ENCODE measurements at regions not wholly inside any gene's neighbourhood (a gene's known extent, or its start where the extent isn't known, plus 50 kb on each side); places are given as distances from the start of the nearest gene placed in this dataset.

- DNase-seq, result no peak
Measured at GRCh38 chr12:39240587-39240986, 202.3 kb downstream of the KIF21A start.

- DNase-seq, result no peak
Measured at GRCh38 chr12:39239490-39240486, 203.1 kb downstream of the KIF21A start.

DNA sequence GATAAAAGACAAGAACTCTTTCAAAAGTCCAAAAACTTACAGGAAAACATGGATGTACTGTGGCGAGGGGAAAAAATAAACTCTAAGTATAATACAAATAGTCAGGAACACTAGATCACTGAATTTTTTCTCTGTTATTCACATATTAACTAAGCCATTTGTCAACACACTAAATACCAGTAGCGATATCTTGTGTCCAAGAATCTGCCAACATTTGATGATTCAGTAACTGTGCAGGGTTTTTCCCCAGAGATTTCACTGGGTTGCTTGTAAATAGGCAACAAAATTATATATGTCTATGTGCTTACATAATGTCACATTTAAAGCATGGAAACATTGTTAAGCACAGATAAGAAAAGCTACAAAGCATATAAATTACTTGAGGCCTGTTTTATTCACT, 205.9 kb downstream of the KIF21A start:
- DNase-seq, result no peak

- no peak for DNase-seq
Measured at GRCh38 chr12:39235990-39236767, 206.7 kb downstream of the KIF21A start.

DNA sequence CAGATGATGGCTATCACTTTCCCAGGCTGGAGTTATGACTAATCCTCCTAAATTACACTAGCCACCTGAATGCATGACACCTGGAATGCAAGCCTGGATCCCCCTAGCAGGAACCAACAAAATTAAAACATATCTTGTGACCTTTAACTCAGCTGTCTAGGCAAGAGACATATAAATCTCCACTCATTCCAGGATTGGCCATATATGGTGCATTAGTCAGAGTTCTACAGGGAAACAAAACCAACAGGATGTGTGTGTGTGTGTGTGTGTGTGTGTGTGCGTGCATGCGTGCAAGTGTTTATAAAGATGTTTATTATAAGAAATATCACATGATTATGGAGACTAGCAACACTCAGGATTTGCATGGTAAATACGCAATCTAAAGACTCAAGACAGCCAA, 212.8 kb downstream of the KIF21A start:
- no peak for DNase-seq

- no peak for DNase-seq
Measured at GRCh38 chr12:39227218-39227617, 215.7 kb downstream of the KIF21A start.

- no peak for DNase-seq
Measured at GRCh38 chr12:39224971-39225370, 217.9 kb downstream of the KIF21A start.

GRCh38 chr12:39205969-39206368, 237.0 kb downstream of the KIF21A start:
- DNase-seq, result no peak

DNA sequence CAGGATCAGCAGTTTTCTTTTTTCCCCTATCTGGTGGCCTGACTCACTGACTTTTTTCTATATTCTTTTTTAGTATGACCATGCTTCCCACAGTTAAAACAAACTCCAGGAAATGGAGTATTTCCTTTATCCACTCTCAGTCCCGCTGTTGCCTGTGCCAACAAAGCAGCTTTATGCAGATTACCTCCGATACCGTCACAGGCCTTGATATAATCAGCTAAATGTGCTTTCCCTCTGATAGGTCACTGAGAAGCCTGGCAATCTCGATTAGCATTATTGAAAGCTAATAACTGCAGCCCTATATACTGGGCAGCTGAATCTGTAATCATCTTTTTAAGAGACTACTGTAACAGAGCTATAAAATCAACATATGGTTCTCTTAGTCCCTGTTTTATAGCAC, 243.6 kb downstream of the KIF21A start:
- no peak for DNase-seq

DNA sequence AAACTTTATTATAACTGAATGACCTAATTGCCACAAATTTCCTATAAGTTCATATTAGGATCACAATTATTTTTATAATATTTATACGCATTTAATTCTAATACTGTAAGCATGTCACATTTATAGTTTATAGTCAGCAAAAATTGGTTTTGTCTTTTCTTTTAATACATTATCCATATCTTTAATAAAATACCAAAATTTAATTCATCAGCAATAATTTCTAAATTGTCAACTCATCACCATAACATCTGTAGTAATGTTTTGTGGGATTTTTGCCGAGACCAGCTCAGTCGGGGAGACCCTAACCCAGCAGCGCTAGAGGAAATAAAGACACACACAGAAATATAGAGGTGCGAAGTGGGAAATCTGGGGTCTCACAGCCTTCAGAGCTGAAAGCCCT, 254.2 kb downstream of the KIF21A start:
- DNase-seq, result no peak

- no peak for DNase-seq
Measured at GRCh38 chr12:39186744-39187143, 256.2 kb downstream of the KIF21A start.

DNA sequence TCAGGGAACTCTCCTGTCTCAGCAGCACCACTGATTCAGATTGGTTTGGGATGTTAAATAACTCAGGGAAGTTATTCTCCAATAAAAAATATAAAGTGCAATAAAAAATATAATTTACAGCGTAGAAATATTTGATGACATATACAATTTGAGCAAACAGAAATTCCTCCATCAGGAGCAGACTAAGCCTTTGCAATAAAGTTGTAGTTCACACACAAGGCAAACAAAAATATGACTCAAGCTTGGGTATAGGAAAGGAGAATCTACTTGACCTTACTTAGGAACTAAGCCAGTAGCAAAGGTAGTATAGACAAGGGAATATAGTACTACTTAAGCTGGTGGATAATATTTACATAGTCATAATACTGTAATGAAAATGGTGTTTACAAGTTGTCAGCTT, 264.1 kb downstream of the KIF21A start:
- no peak for DNase-seq

DNA sequence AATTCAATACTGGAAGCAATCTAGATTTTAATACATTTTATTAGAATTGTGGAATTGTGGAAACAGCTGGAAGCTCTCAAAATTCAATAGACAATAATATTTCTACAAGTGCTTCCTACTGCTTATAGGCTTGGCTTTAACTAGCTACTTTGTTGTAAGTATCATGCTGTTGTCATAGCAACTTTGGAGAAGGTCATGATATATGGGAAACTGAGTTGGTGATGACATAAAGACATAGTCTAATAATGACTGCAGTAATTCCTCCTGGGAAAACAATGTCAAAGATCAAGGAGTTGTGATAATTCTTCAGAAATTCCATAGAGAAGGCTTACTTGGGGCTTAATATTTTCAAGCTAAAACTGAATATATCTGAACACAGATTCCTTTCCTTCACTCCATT, 266.6 kb downstream of the KIF21A start:
- no peak for DNase-seq

DNA sequence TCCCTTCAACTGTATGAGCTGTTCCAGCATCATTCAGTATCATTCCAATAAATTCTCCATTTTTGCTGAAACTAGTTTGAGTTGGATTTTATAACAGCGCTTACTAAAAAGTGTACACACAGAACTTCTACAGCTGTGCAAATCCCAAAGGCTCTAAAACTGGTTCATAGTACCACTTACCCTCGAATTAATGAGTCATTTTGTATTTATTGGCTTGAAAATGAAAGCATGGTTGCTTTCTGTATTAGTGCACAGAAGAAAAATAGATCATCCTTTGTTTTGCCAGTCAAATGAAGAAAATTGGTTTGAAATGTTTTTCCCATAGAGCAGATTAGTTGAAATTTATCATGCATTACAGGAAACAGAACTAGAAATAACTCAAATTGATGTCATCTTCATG, 268.3 kb upstream of the CPNE8 start:
- no peak for DNase-seq

GRCh38 chr12:39165338-39165737, 259.9 kb upstream of the CPNE8 start:
- DNase-seq, result no peak

DNA sequence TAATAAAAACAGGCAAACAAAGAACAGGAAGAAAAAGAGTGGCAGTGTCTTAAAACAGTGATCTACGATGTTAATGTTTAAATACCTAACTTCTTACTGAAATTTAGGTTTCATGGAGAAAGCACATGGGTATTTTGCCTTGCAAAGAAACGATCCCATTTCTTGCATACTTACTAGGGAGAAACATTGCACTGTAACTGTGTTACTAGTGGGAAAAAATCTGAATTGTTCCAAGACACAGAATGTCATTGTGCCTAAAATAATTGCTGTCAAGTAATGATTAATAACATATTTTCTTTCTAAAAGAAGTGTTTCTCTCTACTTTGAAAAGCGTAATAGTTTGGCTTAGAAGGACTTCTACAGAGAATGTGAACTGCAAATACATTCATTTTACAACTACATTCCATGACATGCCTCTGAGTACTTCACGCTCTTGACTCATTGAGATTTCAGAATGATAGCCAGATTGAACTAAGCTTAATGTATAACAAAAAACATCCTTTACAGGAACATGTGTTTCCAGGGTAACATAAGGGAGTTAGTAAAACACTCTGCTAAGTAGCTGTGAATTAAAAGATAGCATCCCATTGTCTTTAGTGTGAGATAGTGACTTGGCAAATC, 256.2 kb upstream of the CPNE8 start:
- no peak for DNase-seq

GRCh38 chr12:39157696-39158342, 252.4 kb upstream of the CPNE8 start:
- DNase-seq, result no peak

DNA sequence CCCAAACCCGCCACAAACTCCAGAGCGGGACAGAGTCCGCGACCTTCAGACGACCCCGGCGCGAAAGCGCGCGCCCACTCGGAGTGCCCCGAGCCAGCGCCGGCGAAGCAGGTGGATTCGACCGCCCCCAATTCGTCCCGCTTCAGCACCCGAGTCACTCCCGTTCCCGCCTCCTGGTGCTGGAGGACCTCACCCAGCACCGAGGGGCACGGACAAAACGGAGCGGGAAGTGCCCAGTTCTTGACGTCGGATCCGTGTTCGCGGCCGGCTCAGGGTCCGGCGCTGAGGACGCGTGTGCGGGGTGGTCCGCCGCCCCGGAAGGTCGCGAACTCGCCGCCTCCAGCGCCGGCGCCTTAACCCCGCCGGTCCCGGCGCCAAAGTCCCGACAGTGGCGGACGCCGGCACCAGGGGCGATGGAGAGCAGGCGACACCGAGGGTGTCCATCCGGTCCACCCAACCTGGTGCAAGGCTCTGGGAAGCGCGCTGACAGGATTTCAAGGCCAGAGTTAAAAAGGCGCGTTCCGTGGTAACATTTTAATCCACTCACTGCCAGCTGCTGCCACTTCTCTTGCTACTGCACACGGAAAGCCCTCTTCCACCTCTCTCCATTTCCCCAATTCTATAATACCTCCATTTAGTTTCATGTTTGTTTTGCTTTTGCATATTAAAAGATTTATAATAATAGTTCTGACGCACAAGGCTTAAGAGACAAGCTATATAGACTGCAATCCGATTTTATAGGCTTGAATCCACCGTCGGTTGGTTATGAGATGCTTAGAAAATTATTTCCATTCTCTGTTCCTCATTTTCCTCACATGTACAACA, 240.0 kb upstream of the CPNE8 start:
- DNase-seq, result peak; percentile 64

GRCh38 chr12:39144613-39145061, 239.2 kb upstream of the CPNE8 start:
- DNase-seq, result no peak

- DNase-seq, result no peak
Measured at GRCh38 chr12:39138268-39138667, 232.9 kb upstream of the CPNE8 start.

- no peak for DNase-seq
Measured at GRCh38 chr12:39127401-39127800, 222.0 kb upstream of the CPNE8 start.

DNA sequence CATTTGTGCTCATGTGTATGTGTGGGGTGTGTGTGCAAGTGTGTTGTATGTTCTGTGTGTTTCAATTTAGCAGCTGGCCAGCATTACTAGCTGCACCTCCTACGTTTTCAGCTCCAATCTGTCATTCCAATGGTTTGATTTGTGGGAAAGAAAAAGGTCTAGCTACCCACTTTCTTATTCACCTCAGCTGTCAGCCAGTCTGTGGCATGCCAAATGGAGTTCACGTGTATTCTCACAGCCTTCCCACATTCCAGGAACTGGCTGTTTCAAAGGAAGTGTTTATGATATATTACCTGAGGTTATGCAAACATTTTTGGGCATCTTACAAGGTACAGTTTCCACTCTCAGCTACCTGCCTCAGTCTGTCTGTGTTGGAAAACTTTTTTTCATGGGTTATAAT, 220.2 kb upstream of the CPNE8 start:
- no peak for DNase-seq

All from activated CD4-positive, alpha-beta T cell treated with anti-CD3 and anti-CD28 coated beads, Interleukin-2, amount 50 U/mL, for 48 hours (primary cell).